Bronchial epithelial cell (primary cell): ENCODE measurements at regions not wholly inside any gene's neighbourhood (a gene's known extent, or its start where the extent isn't known, plus 50 kb on each side); places are given as distances from the start of the nearest gene placed in this dataset.
"Not testable (repeated sequence)": the region's sequence is repeated elsewhere in the genome, so short reads cannot be mapped to it uniquely, and the experiment has no call there.

Experiments
- DNase-seq: peaks from one replicate; pipeline ENCODE4 v3.0.0-alpha.2; 2010; ENCODE audit warnings: low read depth
- FAIRE-seq: peaks from 2 replicates; lab custom pipeline; 2011; peaks lifted over from hg19 to GRCh38; lab: Jason Lieb, UNC
- H3K27me3 ChIP-seq: 2 replicates; pipeline ENCODE4 v1.5.1; 2011; ENCODE audit warnings: low read length; ENCODE audit not compliant: control insufficient read depth, insufficient read depth
- H3K36me3 ChIP-seq: 2 replicates; pipeline ENCODE4 v1.5.1; 2011; ENCODE audit warnings: low read length; ENCODE audit not compliant: control insufficient read depth, insufficient read depth
- H3K4me3 ChIP-seq: 2 replicates; pipeline ENCODE4 v1.5.1; 2011; ENCODE audit warnings: mild to moderate bottlenecking, low read depth, low read length, control low read depth
- CTCF ChIP-seq: IDR thresholded peaks from 2 replicates; pipeline ENCODE4 v1.5.1; 2011; ENCODE audit warnings: mild to moderate bottlenecking, moderate library complexity, low read length, control low read depth, inconsistent platforms; ENCODE audit not compliant: insufficient read depth, severe bottlenecking

- Histone ChIP-seq H3K36me3 (no peaks in the 10 kb centered on the region), H3K4me3 (no peak overlapping the region), H3K27me3 (no peaks in the 10 kb centered on the region)
- no peak for DNase-seq
- TF ChIP-seq CTCF, result no peak
- FAIRE-seq, result no peak
Observed at GRCh38 chr5:87729781-87730180, 317.1 kb upstream of the CCNH start.

GRCh38 chr5:87722286-87722685 lies 309.6 kb upstream of the CCNH start:
- no peak overlapping the region for H3K4me3 ChIP-seq
- H3K27me3 ChIP-seq, result no peaks in the 10 kb centered on the region
- DNase-seq (peak; percentile 6), FAIRE-seq (no peak)
- TF ChIP-seq CTCF, result no peak
- no peaks in the 10 kb centered on the region for H3K36me3 ChIP-seq

- not testable (repeated sequence) for DNase-seq, FAIRE-seq, H3K36me3 ChIP-seq
Observed at GRCh38 chr5:87718224-87718925, 305.6 kb upstream of the CCNH start.

GRCh38 chr5:87717761-87718160 lies 305.0 kb upstream of the CCNH start:
- no peaks in the 10 kb centered on the region for H3K27me3 ChIP-seq
- H3K36me3 ChIP-seq, result no peaks in the 10 kb centered on the region
- FAIRE-seq (no peak), DNase-seq (no peak)
- H3K4me3 ChIP-seq, result no peak overlapping the region
- TF ChIP-seq CTCF, result no peak

More at GRCh38 chr5:87718224-87718925, 305.6 kb upstream of the CCNH start:
- not testable (repeated sequence) for H3K27me3 ChIP-seq, H3K4me3 ChIP-seq

- H3K36me3 ChIP-seq, result no peaks in the 10 kb centered on the region
- H3K4me3 ChIP-seq, result no peak overlapping the region
- H3K27me3 ChIP-seq, result no peaks in the 10 kb centered on the region
- no peak for TF ChIP-seq CTCF
- DNase-seq (no peak), FAIRE-seq (no peak)
Observed at GRCh38 chr5:87705876-87706275, 293.1 kb upstream of the CCNH start.

GRCh38 chr5:87686975-87687374 lies 274.2 kb upstream of the CCNH start:
- no peak overlapping the region for H3K4me3 ChIP-seq
- no peak for DNase-seq
- TF ChIP-seq CTCF, result no peak
- no peaks in the 10 kb centered on the region for H3K27me3 ChIP-seq
- FAIRE-seq, result no peak
- no peaks in the 10 kb centered on the region for H3K36me3 ChIP-seq
